ENCODE measurements at regions not wholly inside any gene's neighbourhood (a gene's known extent, or its start where the extent isn't known, plus 50 kb on each side); places are given as distances from the start of the nearest gene placed in this dataset.

- DNase-seq = no peak
These were observed 86.8 kb downstream of the CCT6B start for GRCh38 chr17:34874478-34874877.

GRCh38 chr17:34872640-34873039, 88.6 kb downstream of the CCT6B start:
- no peak for DNase-seq

GRCh38 chr17:34869641-34870040, 91.6 kb downstream of the CCT6B start:
- no peak for DNase-seq

GRCh38 chr17:34865716-34866115, 95.5 kb downstream of the CCT6B start:
- no peak for DNase-seq

- no peak for DNase-seq
These were observed 98.9 kb downstream of the CCT6B start for GRCh38 chr17:34862384-34862783.

GRCh38 chr17:34861864-34862263, 99.4 kb downstream of the CCT6B start:
- no peak for DNase-seq

GRCh38 chr17:34859652-34860051, 101.6 kb downstream of the CCT6B start:
- DNase-seq = no peak

GRCh38 chr17:34858591-34859565, 102.4 kb downstream of the CCT6B start:
- DNase-seq = no peak

GRCh38 chr17:34853924-34854323, 107.3 kb downstream of the CCT6B start:
- no peak for DNase-seq

- DNase-seq = no peak
These were observed 108.6 kb downstream of the CCT6B start for GRCh38 chr17:34852614-34853013.

GRCh38 chr17:34851961-34852540, 109.2 kb downstream of the CCT6B start:
- DNase-seq = no peak

GRCh38 chr17:34850964-34851363, 110.3 kb downstream of the CCT6B start:
- DNase-seq = no peak

GRCh38 chr17:34850023-34850422, 111.2 kb downstream of the CCT6B start:
- DNase-seq = no peak

- no peak for DNase-seq
These were observed 113.3 kb downstream of the CCT6B start for GRCh38 chr17:34847938-34848337.

GRCh38 chr17:34845296-34845695, 116.0 kb downstream of the CCT6B start:
- DNase-seq = no peak

- no peak for DNase-seq
These were observed 117.6 kb downstream of the CCT6B start for GRCh38 chr17:34843682-34844081.

- DNase-seq = no peak
These were observed 119.0 kb downstream of the CCT6B start for GRCh38 chr17:34842235-34842634.

GRCh38 chr17:34841467-34841866, 119.8 kb downstream of the CCT6B start:
- no peak for DNase-seq

- DNase-seq = no peak
These were observed 120.5 kb downstream of the CCT6B start for GRCh38 chr17:34840750-34841149.

GRCh38 chr17:34837876-34838478, 123.3 kb downstream of the CCT6B start:
- DNase-seq = no peak

GRCh38 chr17:34832376-34832775, 128.9 kb downstream of the CCT6B start:
- no peak for DNase-seq

GRCh38 chr17:34827008-34827407, 134.3 kb downstream of the CCT6B start:
- no peak for DNase-seq

GRCh38 chr17:34826332-34826731, 134.9 kb downstream of the CCT6B start:
- DNase-seq = no peak

- DNase-seq = no peak
These were observed 135.4 kb downstream of the CCT6B start for GRCh38 chr17:34825884-34826283.

Data from fibroblast of skin of right biceps (primary cell).